Muscle of back (tissue), 3 donors: ENCODE measurements at regions not wholly inside any gene's neighbourhood (a gene's known extent, or its start where the extent isn't known, plus 50 kb on each side); places are given as distances from the start of the nearest gene placed in this dataset.
"Not testable (repeated sequence)": the region's sequence is repeated elsewhere in the genome, so short reads cannot be mapped to it uniquely, and the experiment has no call there.

ENCODE experiments used
- DNase-seq, 3 donors: peaks; one replicate each; pipeline versions ENCODE4 v3.0.0 to v3.0.0-alpha.2; 2013

DNA sequence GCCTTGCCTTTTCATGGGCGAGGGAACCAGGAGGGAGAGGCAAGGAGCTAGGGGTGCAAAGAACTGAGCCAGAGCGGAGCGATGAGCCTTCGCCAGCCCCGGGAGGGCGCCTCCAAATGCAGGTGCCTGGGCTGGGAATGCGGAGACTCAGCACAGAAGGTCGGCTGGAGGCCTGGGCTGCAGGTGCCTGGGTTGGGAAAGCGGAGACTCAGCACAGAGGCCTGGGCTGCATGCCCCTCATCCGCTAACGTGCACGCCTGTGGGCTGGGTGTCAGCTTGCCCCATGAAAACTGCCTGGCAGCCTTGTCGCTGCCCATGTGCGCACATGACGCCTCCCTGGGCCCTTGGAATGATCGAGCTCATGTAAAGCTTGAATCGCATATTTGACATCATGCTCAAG is 51.8 kb downstream of the POM121L12 start:
- DNase-seq: no peak

DNA sequence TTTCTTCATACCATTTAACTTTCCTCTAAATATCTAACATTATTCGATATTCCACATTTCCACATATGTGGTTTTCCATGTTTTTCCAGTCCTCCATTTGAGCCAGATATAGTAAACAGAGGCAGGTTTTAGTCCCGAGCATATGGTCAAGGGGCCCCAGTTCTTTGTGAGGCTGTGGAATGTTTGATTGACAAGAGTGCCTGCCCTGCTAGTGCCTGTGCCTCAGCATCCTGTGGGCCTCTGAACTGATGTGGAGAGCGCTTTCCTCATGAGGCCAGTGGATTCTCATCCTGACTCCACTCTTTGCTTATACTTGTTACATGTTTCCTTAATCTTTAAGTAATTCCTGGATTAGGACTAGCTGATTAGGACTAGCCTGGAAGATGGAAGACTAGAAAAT is 58.8 kb downstream of the POM121L12 start:
- no peak for DNase-seq

DNA sequence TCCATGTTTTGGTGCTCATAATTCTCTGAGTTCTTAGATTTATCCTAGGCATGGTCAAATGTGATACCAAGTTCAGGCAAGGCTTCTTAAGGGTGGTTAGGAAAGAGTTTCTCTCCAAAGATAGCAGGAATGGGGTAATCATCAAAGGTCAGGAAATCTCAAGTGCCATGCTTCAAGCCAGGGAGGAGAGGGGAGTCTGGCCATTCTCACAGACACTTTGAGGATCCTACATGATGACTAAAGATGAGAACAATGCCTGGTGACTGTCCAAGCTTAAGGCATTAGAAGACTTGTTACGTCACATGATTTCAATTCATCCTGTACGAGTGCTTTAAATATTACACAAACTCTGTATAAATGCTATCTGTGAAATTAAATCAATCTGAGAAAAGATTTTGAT is 59.4 kb downstream of the POM121L12 start:
- no peak for DNase-seq

DNA sequence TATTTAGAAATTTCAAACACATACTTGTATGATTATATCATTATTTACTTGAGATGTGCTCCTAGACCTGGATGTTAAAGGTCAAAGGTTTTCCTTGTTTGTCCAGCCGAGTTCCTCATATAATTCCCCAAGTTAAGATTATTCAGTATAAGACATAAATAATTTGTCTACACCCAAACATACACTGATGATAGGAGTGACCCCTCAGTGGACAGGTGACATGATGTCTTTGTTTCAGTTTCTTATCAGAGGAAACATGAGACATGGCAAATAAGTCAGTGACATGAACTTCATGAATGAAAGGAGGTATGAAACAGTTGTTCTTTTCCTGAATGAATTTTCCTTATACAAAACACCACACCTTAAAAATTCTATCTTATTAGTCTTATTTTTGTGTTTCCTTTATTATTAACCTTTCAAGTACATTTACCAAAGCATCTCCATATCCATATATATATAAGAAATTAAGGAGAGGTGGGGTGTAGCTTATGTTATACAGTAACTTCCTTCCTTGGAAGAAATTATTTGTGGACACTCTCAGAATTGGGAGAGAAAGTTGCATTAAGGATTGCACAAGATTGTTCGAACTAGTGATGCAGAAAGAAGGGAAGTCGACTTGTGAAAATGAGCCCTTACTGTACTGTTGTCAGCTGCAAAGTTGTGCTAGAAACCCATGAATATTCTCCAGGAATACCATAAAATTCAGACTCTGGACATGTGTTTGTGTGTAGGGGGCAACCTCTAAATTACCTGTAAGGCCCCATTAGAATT is 60.5 kb downstream of the POM121L12 start:
- DNase-seq: no peak

DNA sequence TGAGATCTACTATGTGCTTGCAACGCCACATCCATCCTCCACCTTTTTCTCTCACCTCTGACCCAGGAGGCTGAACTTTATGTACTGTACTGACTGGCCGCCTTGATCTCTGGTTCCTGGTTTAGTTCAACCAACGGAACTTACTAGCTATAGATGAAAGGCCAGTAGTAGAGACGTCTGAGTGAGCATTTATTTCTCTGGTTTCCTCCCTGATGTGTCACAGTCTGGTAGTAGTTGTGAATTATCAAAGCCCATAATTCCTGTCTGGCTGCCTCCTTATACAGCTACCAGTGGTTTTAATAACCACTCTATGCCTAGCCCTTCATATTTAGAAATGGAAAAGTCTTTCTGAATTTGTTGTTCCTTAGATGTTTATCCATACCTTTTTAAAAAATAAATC is 64.7 kb downstream of the POM121L12 start:
- no peak for DNase-seq

DNA sequence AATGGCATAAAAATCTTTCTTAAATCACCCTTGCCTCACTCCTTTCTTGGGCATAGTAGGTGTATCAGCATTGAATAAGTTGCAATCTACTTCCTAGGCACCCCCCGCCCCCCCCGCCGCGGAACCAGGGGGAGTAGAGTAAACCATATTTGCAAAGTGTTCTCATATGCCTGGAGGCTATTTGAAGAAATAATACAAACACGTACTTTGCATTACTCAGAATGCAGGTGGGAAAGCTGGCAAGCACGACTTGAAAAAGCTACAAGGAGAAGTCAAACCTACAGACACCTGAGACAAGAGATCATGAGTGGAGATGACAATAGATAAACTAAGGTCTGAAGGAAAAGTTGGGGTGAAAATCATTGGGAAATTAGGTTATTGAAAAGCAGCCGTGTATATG is 65.6 kb downstream of the POM121L12 start:
- DNase-seq: no peak

DNA sequence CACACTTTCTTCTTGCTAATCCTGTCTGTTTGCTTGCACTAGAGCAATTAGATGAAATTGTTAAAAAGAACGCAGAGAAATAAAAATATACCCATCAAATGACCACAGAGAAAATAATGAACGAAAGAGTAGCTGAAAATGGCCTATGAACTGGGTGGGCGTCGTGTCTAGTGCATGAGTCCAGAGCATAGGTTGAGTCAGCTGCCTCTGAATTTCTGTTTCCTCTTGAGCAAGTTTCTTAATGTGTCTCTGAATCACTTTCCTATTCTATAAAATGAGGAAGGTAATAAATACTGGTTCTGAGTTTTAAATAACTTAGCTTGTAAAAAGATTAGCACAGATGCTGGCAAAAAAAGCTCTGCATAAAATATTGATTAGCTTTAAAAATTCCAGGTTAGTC is 75.0 kb downstream of the POM121L12 start:
- no peak for DNase-seq

DNA sequence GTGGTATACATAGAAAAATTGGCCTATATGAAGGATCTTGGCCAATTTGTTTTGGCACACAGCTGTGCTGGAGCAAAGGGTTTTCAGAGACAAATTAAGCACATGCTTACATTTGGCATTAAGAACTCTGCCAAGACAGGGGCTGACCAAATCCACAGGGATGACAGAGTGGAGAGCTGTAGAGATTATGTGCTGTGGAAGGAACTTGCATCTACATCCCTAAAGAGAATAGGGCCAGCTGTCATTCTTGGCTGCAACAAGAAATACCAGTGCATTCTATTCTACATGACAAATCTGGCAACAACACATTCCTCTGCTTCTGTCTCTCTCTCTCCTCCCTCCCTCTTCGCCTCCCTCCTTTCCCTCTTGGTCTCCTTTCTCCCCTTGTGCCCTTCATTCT is 75.6 kb downstream of the POM121L12 start:
- peak; percentile 67 to 76 (median 68) for DNase-seq

DNA sequence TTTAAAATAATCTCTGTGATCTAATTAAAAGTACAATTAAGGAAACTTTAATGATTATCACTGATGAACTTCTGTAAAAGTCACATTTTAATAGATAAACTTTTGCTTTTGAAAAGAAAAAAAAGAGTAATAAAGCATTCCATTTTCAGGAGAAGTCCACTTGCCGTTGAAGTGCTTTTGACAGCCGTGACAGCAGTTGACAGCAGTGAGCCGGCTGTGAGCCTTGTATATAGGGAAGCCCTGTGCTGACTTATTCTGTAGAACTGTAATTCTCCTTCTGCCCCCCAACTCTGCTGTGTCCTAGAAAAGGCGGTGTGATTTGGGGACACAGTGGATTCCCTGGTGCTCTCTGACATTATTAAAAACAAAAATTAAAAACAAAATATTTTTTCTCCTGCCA is 78.0 kb downstream of the POM121L12 start:
- no peak for DNase-seq

DNA sequence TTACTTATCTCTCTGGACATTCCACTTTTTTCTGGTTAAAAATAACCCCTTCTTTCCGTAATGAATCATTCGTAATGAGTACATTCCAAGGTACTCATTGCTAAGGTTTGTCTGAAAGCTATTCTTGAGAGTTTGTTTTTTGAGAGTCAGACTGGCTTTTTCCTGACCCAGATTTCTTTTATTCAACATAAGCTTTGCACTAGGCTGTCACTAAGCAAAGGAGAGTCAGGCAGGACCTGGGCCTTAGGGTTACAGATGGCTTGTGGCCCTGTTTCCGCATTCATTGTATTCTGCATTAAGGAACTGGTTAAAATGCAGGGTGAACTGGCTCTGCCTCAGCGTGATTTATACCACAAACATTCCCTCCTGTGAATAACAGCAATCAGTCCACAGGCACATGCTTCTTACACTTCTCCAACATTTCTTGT is 84.1 kb downstream of the POM121L12 start:
- no peak for DNase-seq

DNA sequence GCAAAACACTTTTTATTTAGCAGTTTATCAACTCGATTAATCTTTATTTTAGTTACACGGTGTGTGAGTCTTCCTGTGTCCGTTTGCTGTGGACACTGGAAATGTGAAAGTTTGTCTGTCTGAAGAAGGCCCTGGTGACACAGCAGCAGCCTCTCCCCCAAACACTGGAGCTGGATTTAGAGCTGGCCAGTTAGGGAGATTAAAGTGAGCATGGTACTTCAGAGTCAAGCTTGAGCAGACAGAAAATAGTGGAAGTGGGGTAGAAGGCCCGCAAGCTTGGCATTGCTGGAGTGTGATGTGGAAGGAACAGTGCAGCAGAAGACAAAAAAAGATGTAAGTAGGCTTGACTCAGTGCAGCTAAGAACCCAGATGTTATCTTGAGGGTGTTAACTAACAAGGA is 85.9 kb downstream of the POM121L12 start:
- no peak for DNase-seq

DNA sequence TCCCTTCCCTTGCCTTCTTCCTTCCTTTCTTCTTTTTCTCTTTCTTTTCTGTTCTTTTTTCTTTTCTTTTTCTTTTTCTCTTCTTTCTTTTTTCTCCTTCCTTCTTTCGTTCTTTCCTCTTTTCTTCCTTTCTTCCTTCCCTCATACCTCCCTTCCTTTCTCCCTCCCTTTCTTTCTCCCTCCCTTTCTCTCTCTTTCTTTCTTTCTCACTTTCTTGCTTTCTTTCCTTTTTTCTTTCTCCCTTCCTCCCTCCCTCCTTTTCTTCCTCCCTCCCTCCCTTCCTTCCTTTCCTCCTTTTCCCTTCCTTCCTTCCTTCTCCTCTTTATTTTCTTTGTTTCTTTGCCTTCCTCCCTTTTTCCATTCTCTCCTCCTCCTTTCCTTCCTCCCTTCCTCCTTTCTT is 96.3 kb downstream of the POM121L12 start:
- DNase-seq: no peak

DNA sequence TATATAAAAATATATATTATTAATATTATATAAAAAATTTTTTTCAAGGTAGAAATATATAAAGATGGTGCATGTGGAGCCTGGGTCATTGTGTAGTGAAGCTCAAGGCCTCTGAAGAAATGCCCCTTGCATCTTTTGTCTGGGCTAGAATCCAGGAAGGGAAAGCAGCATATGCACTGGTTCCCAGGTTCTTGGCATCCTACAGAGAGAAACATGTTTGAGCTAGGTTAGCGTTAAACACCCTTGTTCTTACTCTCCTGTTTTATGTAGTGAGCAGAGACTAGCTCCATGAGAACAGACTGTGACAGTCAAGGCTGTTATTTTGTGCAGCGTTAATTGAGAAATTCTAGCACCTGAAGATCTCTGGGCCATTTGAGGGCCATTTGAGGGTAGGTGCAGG is 116.1 kb downstream of the POM121L12 start:
- no peak for DNase-seq

DNA sequence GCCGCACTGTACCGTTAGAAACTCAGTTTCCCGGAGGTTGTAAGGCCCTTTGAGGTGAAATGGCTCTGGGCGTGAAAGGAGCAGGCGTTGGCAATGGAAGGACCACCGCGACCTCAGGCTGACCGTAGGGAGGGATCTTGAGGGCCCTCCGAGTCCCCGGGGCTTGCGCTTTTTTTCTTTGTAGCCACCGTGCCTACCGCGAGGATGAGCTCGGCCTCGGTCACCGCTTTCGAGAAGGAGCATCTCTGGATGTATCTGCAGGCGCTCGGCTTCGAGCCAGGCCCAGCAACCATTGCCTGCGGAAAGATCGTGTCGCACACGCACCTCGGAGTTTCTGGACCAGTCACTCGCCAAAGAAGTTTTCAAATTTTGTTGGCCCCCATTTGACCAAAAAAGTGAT is 151.8 kb downstream of the POM121L12 start:
- DNase-seq: not testable (repeated sequence)

DNA sequence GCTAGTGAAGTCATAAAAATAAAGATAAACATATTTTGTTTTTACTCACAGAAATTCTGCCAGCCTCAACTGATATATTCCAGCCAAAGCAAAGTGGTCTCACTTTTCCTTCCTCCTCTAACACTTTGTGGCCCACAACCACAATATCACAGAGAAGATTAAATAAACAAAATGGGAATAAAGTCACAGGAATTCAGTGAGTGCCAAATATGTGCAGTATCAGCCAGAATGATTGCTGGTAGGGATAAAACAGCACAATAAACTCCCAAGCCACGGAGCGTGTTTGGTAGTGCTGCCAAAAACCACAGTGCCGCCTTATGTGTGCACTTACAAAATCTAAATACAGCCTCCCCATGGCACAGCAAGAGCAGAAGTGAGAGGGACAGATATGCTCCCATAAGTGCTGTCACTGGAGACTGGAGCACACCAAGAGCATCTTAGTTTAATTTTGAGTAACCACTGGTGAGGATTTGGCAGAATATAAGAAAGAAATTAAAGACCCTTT is 155.8 kb downstream of the POM121L12 start:
- DNase-seq: no peak

DNA sequence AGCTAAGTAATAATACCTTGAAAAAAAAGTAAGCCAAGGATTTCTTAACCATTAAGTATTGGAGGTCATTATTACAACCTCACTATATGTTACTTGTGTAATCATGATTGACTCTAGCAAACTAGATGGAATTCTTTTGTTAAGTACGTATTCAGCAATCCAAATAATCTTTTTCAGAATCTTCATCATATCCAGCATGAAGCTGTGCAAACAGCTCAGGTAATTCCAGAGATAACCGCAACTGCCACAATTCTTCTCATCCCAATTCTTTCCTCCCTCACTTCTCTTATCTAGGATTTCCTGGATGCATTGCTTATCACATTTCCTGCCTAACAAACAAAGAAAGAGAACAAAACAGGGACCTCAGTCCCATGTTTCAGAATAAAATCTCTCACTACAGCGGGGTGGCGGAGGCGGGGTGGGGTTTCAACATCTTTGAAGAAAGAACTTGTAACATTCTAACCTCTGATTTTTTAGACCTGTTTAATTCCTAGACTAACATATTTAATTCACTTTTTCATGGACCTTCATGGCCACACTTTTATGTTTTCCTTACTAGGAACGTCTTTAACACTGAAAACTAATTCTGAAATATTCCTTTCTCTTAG is 156.5 kb downstream of the POM121L12 start:
- no peak for DNase-seq

DNA sequence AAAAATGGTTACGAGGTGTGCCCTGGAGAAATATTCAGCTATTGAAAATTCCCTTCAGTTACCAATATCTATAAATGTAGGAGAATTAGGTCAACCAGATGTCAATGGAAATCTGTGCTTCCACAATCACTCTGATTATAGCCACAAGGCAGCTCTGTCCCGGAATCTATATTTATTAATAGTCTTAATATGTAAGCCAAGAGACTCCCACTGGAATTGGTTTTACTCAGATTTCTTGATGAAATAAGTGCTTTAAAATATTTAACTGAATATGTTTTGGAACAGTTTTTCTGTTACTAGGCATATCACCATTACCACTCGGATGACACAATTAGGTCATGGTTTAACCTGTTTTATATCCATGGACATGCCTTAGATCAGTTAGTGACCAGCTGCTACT is 169.6 kb downstream of the POM121L12 start:
- DNase-seq: peak in 2 of 3 donors; percentile 33 to 68

DNA sequence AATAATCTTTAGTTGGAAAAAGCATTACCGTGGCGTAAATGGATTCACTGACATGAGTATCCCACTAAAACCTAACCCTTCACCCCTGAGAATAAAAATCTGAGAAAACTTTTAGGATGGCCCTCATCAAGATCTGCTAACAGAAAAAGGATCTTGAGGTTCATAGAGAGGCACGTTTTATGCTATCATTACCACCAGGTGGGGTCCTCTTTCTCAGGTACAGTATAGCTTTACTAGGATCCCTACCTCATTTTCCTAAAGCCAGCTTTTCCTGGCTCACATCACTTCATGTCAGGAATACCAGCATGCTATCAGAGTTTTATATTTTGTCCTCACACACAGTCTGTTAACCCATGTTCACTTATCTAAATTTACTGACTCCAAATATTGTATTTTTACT is 173.7 kb downstream of the POM121L12 start:
- no peak for DNase-seq

DNA sequence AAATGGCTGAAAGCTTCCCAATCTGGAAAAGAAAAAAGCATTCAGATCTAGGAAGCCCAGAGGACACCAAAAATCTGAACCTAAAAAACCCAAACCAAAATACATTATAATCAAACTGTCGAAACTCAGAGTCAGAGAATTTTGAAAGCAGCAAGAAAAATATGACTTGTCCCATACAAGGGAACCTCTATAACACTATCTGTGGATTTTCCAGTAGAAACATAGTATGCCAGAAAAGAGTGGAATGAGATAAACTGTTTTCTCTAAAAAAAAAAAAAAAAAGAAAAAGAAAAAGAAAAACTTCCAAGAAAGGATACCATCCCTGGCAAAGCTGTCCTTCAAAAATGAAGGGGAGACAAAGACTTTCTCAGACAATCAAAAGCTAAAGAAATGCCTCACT is 179.0 kb downstream of the POM121L12 start:
- DNase-seq: no peak

DNA sequence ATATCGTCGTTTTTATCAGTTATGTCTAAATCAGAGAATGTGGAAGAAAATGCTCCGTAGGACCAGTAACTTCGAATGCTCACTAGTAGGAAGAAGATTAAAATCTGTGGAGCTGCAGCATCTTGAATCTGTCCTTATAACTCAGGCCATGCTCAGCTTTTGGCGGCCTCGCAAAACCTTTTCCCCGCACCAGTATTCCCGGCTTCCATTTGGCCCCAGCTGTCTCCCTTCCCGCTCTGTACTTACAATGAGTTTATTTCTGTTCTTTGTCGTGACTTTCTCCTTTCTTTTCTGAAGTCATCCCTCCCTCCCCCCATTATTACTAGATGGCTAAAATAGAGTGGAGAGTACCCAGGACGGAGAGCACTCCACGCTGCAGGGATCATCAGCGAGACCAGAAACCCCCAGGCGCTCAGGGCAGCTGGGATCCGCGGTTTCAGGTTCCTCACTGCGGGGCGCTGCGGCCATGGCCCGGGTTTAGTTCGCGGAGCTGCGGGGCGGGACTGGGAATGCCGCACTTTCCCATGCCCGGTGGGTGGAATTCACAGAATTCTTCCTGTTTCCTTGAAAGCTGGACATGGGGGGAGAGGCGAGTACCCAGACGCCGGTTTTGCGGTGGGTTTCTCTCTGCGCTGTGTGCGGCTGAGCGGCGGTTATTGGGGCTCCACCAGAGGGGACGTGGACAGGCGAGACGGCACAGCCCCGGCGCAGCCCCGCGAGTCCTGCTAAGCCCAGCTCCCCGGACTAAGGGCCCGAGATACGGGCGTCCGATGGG is 183.5 kb downstream of the POM121L12 start:
- DNase-seq: peak; percentile 13 to 54 (median 34)

DNA sequence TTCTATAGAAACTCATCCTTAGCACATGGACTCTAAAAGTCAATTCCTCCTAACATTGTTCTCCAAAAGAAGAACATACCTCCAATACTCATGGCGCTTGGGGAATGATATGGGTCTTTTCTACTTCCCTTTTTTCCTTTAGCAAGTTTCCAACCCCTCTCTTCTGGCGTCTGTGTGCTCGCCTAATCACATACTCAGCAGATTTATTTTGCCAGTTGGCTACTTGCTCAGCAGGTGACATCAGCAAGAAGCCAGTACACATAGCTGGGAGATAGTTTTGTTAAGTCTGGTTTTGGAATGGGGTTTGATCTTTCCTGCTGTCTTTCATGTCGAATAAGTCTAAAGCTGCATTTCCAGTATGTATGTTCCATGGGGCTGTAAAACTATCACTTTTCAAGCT is 193.8 kb downstream of the POM121L12 start:
- no peak for DNase-seq

DNA sequence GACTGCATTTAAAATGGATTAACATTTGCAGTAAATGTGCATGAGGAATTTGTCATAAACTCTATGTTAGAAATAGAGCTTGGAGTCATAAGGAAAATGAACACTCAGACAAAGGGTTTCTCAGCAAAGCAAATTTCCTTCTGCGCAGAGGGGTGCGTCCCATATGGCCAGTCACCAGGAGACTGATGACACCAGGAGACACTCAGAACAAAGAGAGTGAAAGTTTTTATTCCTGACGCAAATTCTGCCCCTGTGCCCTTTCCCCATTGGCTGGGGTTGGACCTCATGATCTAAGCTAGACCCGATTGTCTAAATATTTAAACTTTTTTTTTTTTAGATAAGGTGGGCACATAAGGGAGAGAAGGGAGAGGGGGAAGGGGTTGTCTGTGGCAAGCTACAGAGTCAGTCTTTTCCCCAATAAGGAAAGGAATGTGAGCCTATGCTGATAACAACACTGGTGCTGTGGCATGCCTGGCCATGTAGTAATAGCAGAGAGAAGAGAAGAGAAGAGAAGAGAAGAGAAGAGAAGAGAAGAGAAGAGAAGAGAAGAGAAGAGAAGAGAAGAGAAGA is 202.0 kb downstream of the POM121L12 start:
- DNase-seq: no peak
